Karpas-422 (cell line): ENCODE measurements at regions not wholly inside any gene's neighbourhood (a gene's known extent, or its start where the extent isn't known, plus 50 kb on each side); places are given as distances from the start of the nearest gene placed in this dataset.

Experiments used
- DNase-seq: peaks from one replicate; pipeline ENCODE4 v3.0.0-alpha.2; 2015
- H2AFZ ChIP-seq: fragments of 200-600 bp; sonication (generic); 2 replicates; pipeline ENCODE4 v1.6.1; 2014; ENCODE audit warnings: antibody characterized with exemption, low read length, mixed read lengths
- H3K27ac ChIP-seq: fragments of 200-600 bp; sonication (generic); 2 replicates; pipeline ENCODE4 v1.5.1; 2014; ENCODE audit warnings: mild to moderate bottlenecking, low read length, moderate library complexity
- H3K27me3 ChIP-seq: fragments of 200-600 bp; sonication (generic); 2 replicates; pipeline ENCODE4 v1.6.1; 2014; ENCODE audit warnings: low read length, mixed read lengths
- H3K36me3 ChIP-seq: fragments of 200-600 bp; sonication (generic); 2 replicates; pipeline ENCODE4 v1.6.1; 2014; ENCODE audit warnings: low read length, mixed read lengths; ENCODE audit not compliant: insufficient read depth
- H3K4me1 ChIP-seq: fragments of 200-600 bp; sonication (generic); 2 replicates; pipeline ENCODE4 v1.6.1; 2014; ENCODE audit warnings: mild to moderate bottlenecking, low read length, mixed read lengths
- H3K4me2 ChIP-seq: fragments of 200-600 bp; sonication (generic); 2 replicates; pipeline ENCODE4 v1.6.1; 2014; ENCODE audit warnings: low read length, low read depth, mild to moderate bottlenecking; ENCODE audit not compliant: poor library complexity, severe bottlenecking
- H3K4me3 ChIP-seq: fragments of 200-600 bp; sonication (generic); 2 replicates; pipeline ENCODE4 v1.5.1; 2014; ENCODE audit warnings: mild to moderate bottlenecking, antibody characterized with exemption, low read length, mixed read lengths
- H3K79me2 ChIP-seq: fragments of 200-600 bp; sonication (generic); 2 replicates; pipeline ENCODE4 v1.6.1; 2014; ENCODE audit warnings: mild to moderate bottlenecking, low read length, mixed read lengths
- H3K9ac ChIP-seq: fragments of 200-600 bp; sonication (generic); 2 replicates; pipeline ENCODE4 v1.6.0; 2014; ENCODE audit warnings: low read length
- H3K9me2 ChIP-seq: fragments of 200-600 bp; sonication (generic), shearing (Covaris generic); replicated peaks from 2 replicates; pipeline ENCODE4 v1.6.0; 2014; ENCODE audit warnings: mild to moderate bottlenecking, low read length, moderate library complexity; ENCODE audit not compliant: insufficient read depth
- H3K9me3 ChIP-seq: fragments of 300-700, 200-600 bp; sonication (generic); 2 replicates; pipeline ENCODE4 v1.6.1; 2014; ENCODE audit warnings: low read length, mixed read lengths
- H4K20me1 ChIP-seq: fragments of 200-600 bp; sonication (generic); 2 replicates; pipeline ENCODE4 v1.6.1; 2014; ENCODE audit warnings: mild to moderate bottlenecking, antibody characterized with exemption, low read length, low read depth; ENCODE audit not compliant: insufficient read depth

GRCh38 chr10:33493978-33494377 is 159.5 kb upstream of the NRP1 start:
- no peaks in the 10 kb centered on the region for H3K4me1 ChIP-seq
- no peak overlapping the region for H3K4me3 ChIP-seq
- no peak for DNase-seq
- H3K9ac ChIP-seq, result no peak overlapping the region
- H3K4me2 ChIP-seq, result no peak overlapping the region
- no peaks in the 10 kb centered on the region for H3K27me3 ChIP-seq
- H3K9me3 ChIP-seq, result no peaks in the 10 kb centered on the region
- H4K20me1 ChIP-seq, result no peaks in the 10 kb centered on the region
- no peak overlapping the region for H3K27ac ChIP-seq
- H2AFZ ChIP-seq, result no peak overlapping the region
- H3K36me3 ChIP-seq, result no peaks in the 10 kb centered on the region
- no peaks in the 10 kb centered on the region for H3K79me2 ChIP-seq
- H3K9me2 ChIP-seq, result no peaks in the 10 kb centered on the region

GRCh38 chr10:33493497-33493896 is 159.0 kb upstream of the NRP1 start:
- Histone ChIP-seq H3K9ac (no peak overlapping the region), H4K20me1 (no peaks in the 10 kb centered on the region), H3K9me3 (no peaks in the 10 kb centered on the region), H3K27me3 (no peaks in the 10 kb centered on the region), H3K36me3 (no peaks in the 10 kb centered on the region), H3K9me2 (no peaks in the 10 kb centered on the region), H3K4me1 (no peaks in the 10 kb centered on the region), H3K27ac (no peak overlapping the region), H3K4me3 (no peak overlapping the region), H2AFZ (no peak overlapping the region), H3K4me2 (no peak overlapping the region), H3K79me2 (no peaks in the 10 kb centered on the region)
- no peak for DNase-seq

GRCh38 chr10:33492701-33493345 is 158.4 kb upstream of the NRP1 start:
- H4K20me1 ChIP-seq, result no peaks in the 10 kb centered on the region
- H3K4me2 ChIP-seq, result no peak overlapping the region
- H3K27me3 ChIP-seq, result no peaks in the 10 kb centered on the region
- H3K4me1 ChIP-seq, result no peaks in the 10 kb centered on the region
- no peaks in the 10 kb centered on the region for H3K36me3 ChIP-seq
- H3K4me3 ChIP-seq, result no peak overlapping the region
- H3K9me3 ChIP-seq, result no peaks in the 10 kb centered on the region
- H3K9ac ChIP-seq, result no peak overlapping the region
- H3K79me2 ChIP-seq, result no peaks in the 10 kb centered on the region
- H3K27ac ChIP-seq, result no peak overlapping the region
- H2AFZ ChIP-seq, result no peak overlapping the region
- DNase-seq, result no peak
- no peaks in the 10 kb centered on the region for H3K9me2 ChIP-seq

GRCh38 chr10:33489501-33490176 is 155.2 kb upstream of the NRP1 start:
- Histone ChIP-seq H3K79me2 (no peaks in the 10 kb centered on the region), H3K4me3 (no peak overlapping the region), H3K9me3 (no peaks in the 10 kb centered on the region), H3K4me2 (no peak overlapping the region), H3K36me3 (no peaks in the 10 kb centered on the region), H2AFZ (no peak overlapping the region), H3K9ac (no peak overlapping the region), H3K27ac (no peak overlapping the region), H4K20me1 (no peaks in the 10 kb centered on the region), H3K9me2 (no peaks in the 10 kb centered on the region), H3K4me1 (no peaks in the 10 kb centered on the region), H3K27me3 (no peaks in the 10 kb centered on the region)
- DNase-seq, result no peak

DNA sequence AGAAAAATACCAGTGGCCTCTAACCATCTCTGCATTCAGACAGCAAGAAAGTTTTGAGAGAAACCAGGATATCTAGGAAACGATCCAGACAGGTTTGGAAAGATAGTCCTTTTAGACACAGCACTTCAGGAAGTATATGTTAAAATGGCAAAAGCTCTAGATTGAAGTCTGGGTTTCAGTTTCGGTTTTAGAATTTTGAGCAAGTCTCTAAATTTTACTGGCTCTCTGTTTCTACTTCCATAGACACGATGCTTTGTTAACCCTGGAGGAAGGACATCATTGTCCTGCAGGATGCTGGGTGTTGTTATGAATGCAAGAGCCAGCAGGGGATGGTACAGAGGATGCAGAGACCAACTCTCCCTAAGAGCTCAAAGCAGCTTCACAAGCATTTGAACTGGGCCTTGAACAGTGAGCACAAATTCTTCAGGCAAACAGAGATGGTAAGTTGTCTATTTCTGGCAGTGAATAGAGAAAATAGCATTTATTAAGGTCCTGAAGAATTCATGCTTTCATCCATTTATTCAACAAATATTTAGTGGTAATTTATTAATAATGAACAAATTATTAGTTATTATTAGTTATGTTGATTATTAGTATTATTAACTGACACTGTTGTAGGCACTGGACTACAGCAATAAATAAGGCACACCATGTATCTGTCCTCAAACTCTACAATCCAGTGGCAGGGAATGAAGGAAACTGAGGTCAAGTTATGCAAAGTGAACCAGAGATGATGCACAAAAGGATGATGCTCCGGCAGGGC is 152.7 kb upstream of the NRP1 start:
- no peak overlapping the region for H3K9ac ChIP-seq
- no peaks in the 10 kb centered on the region for H3K4me1 ChIP-seq
- H3K27ac ChIP-seq, result no peak overlapping the region
- H2AFZ ChIP-seq, result no peak overlapping the region
- no peak for DNase-seq
- no peaks in the 10 kb centered on the region for H3K9me2 ChIP-seq
- H3K27me3 ChIP-seq, result no peaks in the 10 kb centered on the region
- H4K20me1 ChIP-seq, result no peaks in the 10 kb centered on the region
- H3K36me3 ChIP-seq, result no peaks in the 10 kb centered on the region
- no peak overlapping the region for H3K4me2 ChIP-seq
- H3K4me3 ChIP-seq, result no peak overlapping the region
- H3K79me2 ChIP-seq, result no peaks in the 10 kb centered on the region
- no peaks in the 10 kb centered on the region for H3K9me3 ChIP-seq

GRCh38 chr10:33485276-33485675 is 150.8 kb upstream of the NRP1 start:
- Histone ChIP-seq H2AFZ (no peak overlapping the region), H4K20me1 (no peaks in the 10 kb centered on the region), H3K4me3 (no peak overlapping the region)

DNA sequence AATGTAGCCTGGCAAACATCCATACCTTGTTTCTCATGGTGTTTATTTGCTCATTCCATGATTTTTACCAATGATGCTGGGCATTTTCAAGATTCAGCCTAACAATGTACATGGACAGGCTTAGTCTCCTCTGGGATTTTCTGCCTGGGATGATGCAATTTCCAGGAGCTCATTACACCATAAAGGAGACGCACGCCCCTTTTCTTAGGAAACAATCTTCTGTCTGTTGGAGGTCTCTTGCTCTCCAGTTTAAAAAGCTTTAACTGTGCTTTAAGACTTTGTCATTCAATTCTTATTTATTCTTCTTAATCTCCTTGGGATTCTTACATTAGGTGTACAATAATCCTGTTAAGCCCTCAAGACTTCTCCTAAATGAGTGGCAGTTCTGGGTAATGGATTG is 150.3 kb upstream of the NRP1 start:
- Histone ChIP-seq H3K27me3 (no peaks in the 10 kb centered on the region), H3K9me3 (no peaks in the 10 kb centered on the region), H3K4me2 (no peak overlapping the region), H3K9me2 (no peaks in the 10 kb centered on the region), H4K20me1 (no peaks in the 10 kb centered on the region), H2AFZ (no peak overlapping the region), H3K27ac (no peak overlapping the region), H3K4me1 (no peaks in the 10 kb centered on the region), H3K36me3 (no peaks in the 10 kb centered on the region), H3K4me3 (no peak overlapping the region), H3K9ac (no peak overlapping the region), H3K79me2 (no peaks in the 10 kb centered on the region)
- DNase-seq, result no peak

More at GRCh38 chr10:33485276-33485675, 150.8 kb upstream of the NRP1 start:
- no peaks in the 10 kb centered on the region for H3K9me2 ChIP-seq
- no peaks in the 10 kb centered on the region for H3K36me3 ChIP-seq
- no peaks in the 10 kb centered on the region for H3K4me1 ChIP-seq
- no peaks in the 10 kb centered on the region for H3K27me3 ChIP-seq
- no peak for DNase-seq
- no peak overlapping the region for H3K27ac ChIP-seq
- no peak overlapping the region for H3K9ac ChIP-seq
- H3K79me2 ChIP-seq, result no peaks in the 10 kb centered on the region
- H3K9me3 ChIP-seq, result no peaks in the 10 kb centered on the region
- H3K4me2 ChIP-seq, result no peak overlapping the region

GRCh38 chr10:33483816-33484190 is 149.3 kb upstream of the NRP1 start:
- Histone ChIP-seq H3K27me3 (no peaks in the 10 kb centered on the region), H3K9ac (no peak overlapping the region), H3K27ac (no peak overlapping the region), H3K36me3 (no peaks in the 10 kb centered on the region), H3K4me3 (no peak overlapping the region), H3K79me2 (no peaks in the 10 kb centered on the region), H3K4me1 (no peaks in the 10 kb centered on the region), H3K9me3 (no peaks in the 10 kb centered on the region), H4K20me1 (no peaks in the 10 kb centered on the region), H2AFZ (no peak overlapping the region), H3K4me2 (no peak overlapping the region), H3K9me2 (no peaks in the 10 kb centered on the region)
- DNase-seq, result no peak
